Choroid plexus epithelial cell (primary cell): ENCODE measurements at regions not wholly inside any gene's neighbourhood (a gene's known extent, or its start where the extent isn't known, plus 50 kb on each side); places are given as distances from the start of the nearest gene placed in this dataset.
A peak's percentile ranks its signal among the peaks of the same experiment; 100 is the strongest.

Experiments used
- DNase-seq: peaks from one replicate; pipeline ENCODE4 v3.0.0-alpha.2; 2010; ENCODE audit warnings: low read depth
- H3K4me3 ChIP-seq: 2 replicates; pipeline ENCODE4 v1.5.1; 2011; ENCODE audit warnings: low read depth, mild to moderate bottlenecking, control low read depth, low read length, moderate library complexity
- TF ChIP-seq, protein P1 (sequence below): conservative IDR thresholded peaks from 2 replicates; pipeline ENCODE4 v1.5.1; 2011; ENCODE audit warnings: low read depth, mild to moderate bottlenecking, control low read depth, inconsistent platforms, low read length, moderate library complexity

DNA sequence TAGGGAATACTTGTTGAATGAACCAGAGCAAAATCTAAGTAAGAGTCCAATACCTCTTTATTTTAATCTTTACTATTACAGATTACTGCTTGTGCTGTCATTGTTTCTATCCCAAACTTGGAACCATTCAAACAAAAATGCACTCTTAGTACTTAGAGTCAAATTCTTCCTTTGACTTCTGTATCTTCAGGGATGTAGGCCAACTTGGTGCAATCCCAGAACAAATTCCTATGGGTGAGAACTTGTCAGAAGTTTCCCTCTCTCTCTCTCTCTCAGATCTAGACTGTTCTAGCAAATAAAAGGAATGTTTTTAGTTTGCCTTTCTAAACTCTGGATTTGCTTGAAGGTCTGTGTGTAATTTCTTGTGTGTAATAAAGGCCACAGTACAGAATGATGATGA lies 329.0 kb upstream of the TMTC4 start:
- no peak for DNase-seq
- TF ChIP-seq, protein P1, sequence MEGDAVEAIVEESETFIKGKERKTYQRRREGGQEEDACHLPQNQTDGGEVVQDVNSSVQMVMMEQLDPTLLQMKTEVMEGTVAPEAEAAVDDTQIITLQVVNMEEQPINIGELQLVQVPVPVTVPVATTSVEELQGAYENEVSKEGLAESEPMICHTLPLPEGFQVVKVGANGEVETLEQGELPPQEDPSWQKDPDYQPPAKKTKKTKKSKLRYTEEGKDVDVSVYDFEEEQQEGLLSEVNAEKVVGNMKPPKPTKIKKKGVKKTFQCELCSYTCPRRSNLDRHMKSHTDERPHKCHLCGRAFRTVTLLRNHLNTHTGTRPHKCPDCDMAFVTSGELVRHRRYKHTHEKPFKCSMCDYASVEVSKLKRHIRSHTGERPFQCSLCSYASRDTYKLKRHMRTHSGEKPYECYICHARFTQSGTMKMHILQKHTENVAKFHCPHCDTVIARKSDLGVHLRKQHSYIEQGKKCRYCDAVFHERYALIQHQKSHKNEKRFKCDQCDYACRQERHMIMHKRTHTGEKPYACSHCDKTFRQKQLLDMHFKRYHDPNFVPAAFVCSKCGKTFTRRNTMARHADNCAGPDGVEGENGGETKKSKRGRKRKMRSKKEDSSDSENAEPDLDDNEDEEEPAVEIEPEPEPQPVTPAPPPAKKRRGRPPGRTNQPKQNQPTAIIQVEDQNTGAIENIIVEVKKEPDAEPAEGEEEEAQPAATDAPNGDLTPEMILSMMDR = no peak
- H3K4me3 ChIP-seq = no peak overlapping the region

DNA sequence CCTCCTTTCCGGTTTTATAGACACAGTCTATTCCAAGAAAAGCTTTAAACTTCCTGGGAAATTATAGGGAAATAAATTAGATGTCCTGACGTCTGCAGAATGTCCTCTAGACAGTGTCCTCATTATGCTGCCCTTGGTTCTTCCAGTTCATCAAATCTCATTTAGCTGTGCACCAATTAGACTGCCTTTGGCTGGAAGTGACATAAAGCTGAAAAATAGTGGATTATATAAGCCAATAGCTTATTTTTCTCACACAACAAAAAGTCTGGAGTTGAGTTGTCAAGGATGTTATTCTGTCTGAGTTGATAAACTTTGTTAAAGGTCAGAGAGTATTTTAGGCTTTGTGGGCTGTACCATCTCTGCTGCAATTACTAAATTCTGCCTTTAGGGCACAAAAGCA lies 314.8 kb upstream of the TMTC4 start:
- H3K4me3 ChIP-seq = no peak overlapping the region
- TF ChIP-seq, protein P1 = no peak
- no peak for DNase-seq

DNA sequence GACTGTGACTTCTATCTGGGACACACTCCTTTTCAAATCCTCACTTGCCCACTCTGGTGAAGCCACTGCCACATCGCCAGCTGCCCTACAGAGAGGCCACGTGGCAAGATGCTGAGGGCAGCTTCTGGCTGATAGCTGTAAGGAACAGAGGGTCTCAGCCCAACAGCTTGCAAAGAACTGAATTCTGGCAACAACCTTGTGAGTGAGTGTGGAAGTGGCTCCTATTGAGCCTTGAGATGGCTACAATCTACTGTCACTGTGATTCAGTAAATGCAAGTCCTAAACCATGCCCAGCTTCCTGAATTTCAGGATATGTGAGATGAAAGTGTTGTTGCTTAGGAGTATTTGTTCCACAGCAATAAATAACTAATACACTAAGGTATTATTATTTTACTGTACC lies 314.3 kb upstream of the TMTC4 start:
- TF ChIP-seq, protein P1 = no peak
- no peak for DNase-seq
- no peak overlapping the region for H3K4me3 ChIP-seq

DNA sequence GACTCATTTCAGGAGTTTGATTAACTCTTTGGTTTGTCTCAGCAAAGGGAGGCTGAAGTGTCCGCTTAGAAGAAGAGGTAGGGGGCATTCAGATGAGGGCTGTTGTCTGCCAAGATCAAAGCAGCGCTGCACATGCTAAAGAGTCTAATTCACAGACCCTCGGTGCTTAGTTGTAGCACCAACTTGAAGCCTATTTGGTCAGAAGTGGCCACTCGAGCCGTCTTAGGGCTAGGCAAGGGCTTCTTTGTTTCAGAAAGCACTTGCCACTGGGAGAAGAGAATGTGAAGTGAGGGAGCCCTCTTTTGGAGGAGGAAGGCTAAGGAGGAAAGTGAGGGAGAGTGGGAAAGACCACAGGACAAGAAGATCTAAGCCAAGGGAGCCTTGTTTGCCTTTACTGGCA lies 313.4 kb upstream of the TMTC4 start:
- TF ChIP-seq, protein P1 = peak; percentile 73
- no peak overlapping the region for H3K4me3 ChIP-seq
- DNase-seq = peak; percentile 75

DNA sequence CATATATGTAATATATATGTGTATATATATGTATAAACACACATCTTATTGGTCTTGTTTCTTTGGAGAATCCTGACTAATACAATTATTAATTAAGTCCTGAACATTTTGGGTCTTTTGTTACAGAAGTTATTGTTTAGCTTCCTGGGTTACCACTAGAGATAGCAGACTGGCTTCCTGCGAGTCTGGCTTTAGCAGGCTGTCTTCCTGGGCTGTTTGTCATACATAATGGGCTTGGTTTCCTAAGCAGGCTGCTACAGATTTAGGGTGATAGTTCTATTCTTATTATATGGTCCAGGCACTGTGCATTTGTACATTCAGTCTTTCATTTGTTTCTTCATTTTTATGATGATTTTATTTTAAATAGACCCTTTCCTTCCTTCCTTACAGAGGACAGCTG lies 312.0 kb upstream of the TMTC4 start:
- no peak overlapping the region for H3K4me3 ChIP-seq
- TF ChIP-seq, protein P1 = no peak
- DNase-seq = no peak

DNA sequence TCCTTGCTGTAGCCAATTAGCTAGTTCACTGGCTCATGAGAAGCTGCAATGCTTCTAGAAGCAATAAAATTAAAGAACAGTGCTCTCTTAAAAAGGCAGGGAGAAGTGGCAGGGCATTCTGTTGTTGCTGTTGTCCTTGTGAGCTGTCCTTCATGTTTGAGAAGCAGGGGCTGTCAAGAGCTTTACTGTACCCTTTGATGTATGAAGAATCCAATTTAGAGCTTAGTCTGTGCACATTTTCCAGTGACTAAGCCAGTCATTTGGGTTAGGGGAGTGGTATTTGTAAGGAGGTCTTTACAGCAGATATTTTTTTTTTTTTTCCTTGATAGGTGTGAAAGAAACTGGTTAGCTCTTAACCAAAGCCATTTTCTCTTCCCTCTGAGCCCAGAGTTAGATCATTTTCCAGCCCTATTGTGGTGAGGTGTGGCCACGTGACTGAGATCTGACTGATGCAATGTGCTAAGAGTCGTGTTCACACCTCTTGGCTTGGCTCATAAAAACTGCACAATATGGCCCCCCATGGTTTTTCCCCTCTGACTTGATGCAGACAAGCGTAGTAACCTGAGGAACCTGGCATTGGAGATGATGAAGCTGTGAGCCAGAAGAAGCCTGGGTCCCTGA lies 309.6 kb upstream of the TMTC4 start:
- no peak overlapping the region for H3K4me3 ChIP-seq
- DNase-seq = peak; percentile 14
- TF ChIP-seq, protein P1 = no peak

DNA sequence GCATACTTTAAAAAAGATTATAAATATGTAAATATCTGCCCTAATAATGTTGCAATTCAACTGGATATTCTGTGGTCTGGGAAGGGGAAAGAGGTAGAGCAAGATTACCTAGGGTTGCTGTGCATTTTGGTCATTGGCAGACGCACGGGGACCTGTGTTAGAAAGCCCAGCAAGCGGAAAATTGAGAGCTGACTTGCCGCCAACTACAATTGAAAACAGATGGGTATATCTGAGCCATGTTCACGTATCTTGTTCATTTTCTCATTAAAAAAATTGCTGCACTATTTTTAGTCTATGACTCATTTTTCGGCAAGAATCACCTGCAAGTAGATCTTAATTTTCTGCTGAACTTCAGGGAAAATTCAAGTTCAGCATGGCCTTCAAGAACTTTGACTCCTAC lies 308.5 kb upstream of the TMTC4 start:
- no peak for DNase-seq
- no peak overlapping the region for H3K4me3 ChIP-seq
- TF ChIP-seq, protein P1 = no peak
